Activated CD4-positive, alpha-beta memory T cell treated with anti-CD3 and anti-CD28 coated beads, Interleukin-2, amount 10 ng/mL, durations not matched to agents 7 days and 5 days (primary cell): ENCODE measurements at regions not wholly inside any gene's neighbourhood (a gene's known extent, or its start where the extent isn't known, plus 50 kb on each side); places are given as distances from the start of the nearest gene placed in this dataset.
"Not testable (repeated sequence)": the region's sequence is repeated elsewhere in the genome, so short reads cannot be mapped to it uniquely, and the experiment has no call there.

Experiments
- CTCF ChIA-PET: fragments of 350-600 bp; sonication (Branson Sonifier 250); formaldehyde crosslinking; loops from one replicate; lab custom pipeline; 2021; ENCODE audit warnings: antibody characterized with exemption, inconsistent platforms; lab: Charles Lee
- POLR2A ChIA-PET: fragments of 350-600 bp; sonication (Branson Sonifier 250); formaldehyde crosslinking; loops from one replicate; lab custom pipeline; 2021; ENCODE audit warnings: antibody characterized with exemption; lab: Charles Lee
- DNase-seq: peaks from one replicate; pipeline ENCODE4 v3.0.0-alpha.2; 2020
- H3K27ac Mint-ChIP-seq: one replicate; pipeline ENCODE4 v1.8.0; 2021; ENCODE audit warnings: mild to moderate bottlenecking, mixed read lengths
- H3K27me3 Mint-ChIP-seq: one replicate; pipeline ENCODE4 v1.8.0; 2021; ENCODE audit warnings: mixed read lengths
- H3K36me3 Mint-ChIP-seq: one replicate; pipeline ENCODE4 v1.8.0; 2021; ENCODE audit warnings: low read depth, mixed read lengths
- H3K4me1 Mint-ChIP-seq: one replicate; pipeline ENCODE4 v1.8.0; 2021; ENCODE audit warnings: mixed read lengths
- H3K4me3 Mint-ChIP-seq: one replicate; pipeline ENCODE4 v1.8.0; 2021; ENCODE audit warnings: mild to moderate bottlenecking, mixed read lengths
- H3K9me3 Mint-ChIP-seq: one replicate; pipeline ENCODE4 v1.8.0; 2021; ENCODE audit warnings: mixed read lengths

GRCh38 chr2:190150413-190150812 is 87.9 kb upstream of the MSTN start:
- no peak for DNase-seq
- CTCF ChIA-PET: no interaction called here
- H3K4me1 Mint-ChIP-seq: peaks cover 1% of the 10 kb centered on the region
- H3K36me3 Mint-ChIP-seq: no peaks in the 10 kb centered on the region
- H3K27me3 Mint-ChIP-seq: peaks cover 8% of the 10 kb centered on the region
- peaks cover 10% of the 10 kb centered on the region for H3K9me3 Mint-ChIP-seq
- H3K4me3 Mint-ChIP-seq: no peak overlapping the region
- POLR2A ChIA-PET: no interaction called here
- no peak overlapping the region for H3K27ac Mint-ChIP-seq

DNA sequence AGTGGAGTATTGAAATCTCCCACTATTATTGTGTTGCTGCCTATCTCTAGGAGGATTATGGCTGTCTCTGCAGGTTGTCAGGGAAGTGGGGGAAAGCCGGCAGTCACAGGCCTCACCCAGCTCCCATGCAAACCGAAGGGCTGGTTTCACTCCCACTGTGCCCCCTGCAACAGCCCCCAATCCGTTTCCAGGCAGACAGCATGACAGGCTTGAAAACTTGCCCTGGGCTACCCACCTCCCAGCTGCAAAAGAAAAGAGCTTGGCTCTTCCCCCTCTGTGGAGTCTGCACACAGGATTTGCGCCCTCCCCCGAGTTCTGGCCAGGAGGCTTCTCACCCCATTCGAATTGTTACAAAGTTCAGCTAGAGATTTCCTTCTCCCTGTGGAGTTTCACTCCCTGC is 87.4 kb upstream of the MSTN start:
- DNase-seq: no peak
- Mint-ChIP-seq H3K36me3 (no peaks in the 10 kb centered on the region), H3K27ac (no peak overlapping the region), H3K4me3 (no peak overlapping the region), H3K9me3 (peaks cover 10% of the 10 kb centered on the region), H3K4me1 (peaks cover 1% of the 10 kb centered on the region), H3K27me3 (peaks cover 8% of the 10 kb centered on the region)
- ChIA-PET CTCF (no interaction called here), POLR2A (no interaction called here)

DNA sequence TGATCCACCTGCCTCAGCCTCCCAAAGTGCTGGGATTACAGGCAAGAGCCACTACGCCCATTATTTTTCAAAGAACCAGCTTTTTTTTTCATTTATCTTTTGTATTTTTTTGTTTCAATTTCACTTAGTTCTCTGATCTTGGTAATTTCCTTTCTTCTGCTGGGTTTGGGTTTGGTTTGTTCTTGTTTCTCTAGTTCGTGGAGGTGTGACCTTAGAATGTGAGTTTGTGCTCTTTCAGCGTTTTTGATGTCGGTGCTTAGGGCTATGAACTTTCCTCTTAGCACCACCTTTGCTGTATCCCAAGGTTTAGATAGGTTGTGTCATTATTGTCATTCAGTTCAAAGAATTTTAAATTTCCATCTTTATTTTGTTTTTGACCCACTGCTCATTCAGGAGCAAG is 86.7 kb upstream of the MSTN start:
- ChIA-PET POLR2A (no interaction called here), CTCF (no interaction called here)
- Mint-ChIP-seq H3K9me3 (peaks cover 10% of the 10 kb centered on the region), H3K27ac (no peak overlapping the region), H3K36me3 (no peaks in the 10 kb centered on the region), H3K27me3 (peaks cover 8% of the 10 kb centered on the region), H3K4me3 (no peak overlapping the region), H3K4me1 (peaks cover 1% of the 10 kb centered on the region)
- DNase-seq: no peak

DNA sequence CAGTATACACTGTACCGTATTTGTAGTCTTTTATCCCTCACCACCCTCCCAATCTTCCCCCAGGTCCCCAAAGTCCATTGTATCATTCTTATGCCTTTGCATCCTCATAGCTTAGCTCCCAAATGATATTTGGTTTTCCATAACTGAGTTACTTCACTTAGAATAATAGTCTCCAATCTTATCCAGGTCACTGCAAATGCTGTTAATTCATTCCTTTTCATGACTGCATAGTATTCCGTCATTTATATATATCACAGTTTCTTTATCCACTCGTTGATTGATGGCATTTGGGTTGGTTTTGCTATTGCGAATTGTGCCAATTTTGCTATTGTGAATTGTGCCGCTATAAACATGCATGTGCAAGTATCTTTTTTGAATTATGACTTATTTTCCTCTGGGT is 83.6 kb upstream of the MSTN start:
- H3K27me3 Mint-ChIP-seq, H3K27ac Mint-ChIP-seq, H3K4me1 Mint-ChIP-seq, DNase-seq, H3K4me3 Mint-ChIP-seq, H3K36me3 Mint-ChIP-seq, POLR2A ChIA-PET, CTCF ChIA-PET: not testable (repeated sequence)
- peaks cover 22% of the 10 kb centered on the region for H3K9me3 Mint-ChIP-seq

GRCh38 chr2:190140474-190140873 is 77.9 kb upstream of the MSTN start:
- DNase-seq, H3K4me1 Mint-ChIP-seq, H3K4me3 Mint-ChIP-seq, POLR2A ChIA-PET, H3K27me3 Mint-ChIP-seq, CTCF ChIA-PET, H3K36me3 Mint-ChIP-seq, H3K27ac Mint-ChIP-seq: not testable (repeated sequence)
- peaks cover 22% of the 10 kb centered on the region for H3K9me3 Mint-ChIP-seq

DNA sequence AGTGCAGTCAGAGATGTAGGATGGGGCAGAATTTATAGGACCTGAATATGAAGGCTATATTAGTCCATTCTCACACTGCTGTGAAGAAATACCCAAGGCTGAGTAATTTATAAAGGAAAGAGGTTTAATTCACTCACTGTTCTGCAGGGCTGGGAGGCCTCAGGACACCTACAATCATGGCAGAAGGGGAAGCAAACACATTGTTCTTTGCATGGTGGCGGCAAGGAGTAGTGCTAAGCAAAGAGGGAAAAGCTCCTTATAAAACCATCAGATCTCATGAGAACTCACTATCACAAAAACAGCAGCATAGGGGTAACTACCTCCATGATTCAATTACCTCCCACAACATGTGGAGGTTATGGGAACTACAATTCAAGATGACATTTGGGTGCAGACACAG is 76.8 kb upstream of the MSTN start:
- CTCF ChIA-PET: interaction anchor here (1.2 kb wide), 1 partner anchor 18 kb away, joined by 4 read pairs; no protein-coding TSS in a partner anchor
- H3K27ac Mint-ChIP-seq: no peak overlapping the region
- POLR2A ChIA-PET: no interaction called here
- no peaks in the 10 kb centered on the region for H3K36me3 Mint-ChIP-seq
- no peak overlapping the region for H3K4me3 Mint-ChIP-seq
- DNase-seq: no peak
- H3K27me3 Mint-ChIP-seq: no peaks in the 10 kb centered on the region
- peaks cover 22% of the 10 kb centered on the region for H3K9me3 Mint-ChIP-seq
- H3K4me1 Mint-ChIP-seq: no peaks in the 10 kb centered on the region

DNA sequence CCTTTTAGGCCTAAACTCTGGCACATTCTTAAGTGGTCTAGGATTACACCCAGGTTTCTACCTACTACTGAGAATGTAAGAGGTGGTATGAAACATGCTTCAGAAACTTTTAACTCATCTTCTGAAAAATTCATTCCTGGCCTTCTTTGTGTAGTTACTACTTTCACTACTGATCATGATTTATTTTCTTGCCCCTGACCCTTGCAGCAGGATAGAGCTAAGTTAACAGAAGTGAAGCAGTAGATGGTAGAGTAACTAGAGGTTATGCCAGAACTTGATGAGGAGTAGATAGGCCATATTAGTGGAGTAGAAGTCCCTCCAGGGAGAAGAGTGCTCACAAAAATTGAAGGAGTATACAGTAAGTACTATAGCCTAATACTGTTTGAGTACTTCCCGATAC is 75.5 kb upstream of the MSTN start:
- no peaks in the 10 kb centered on the region for H3K36me3 Mint-ChIP-seq
- H3K27ac Mint-ChIP-seq: no peak overlapping the region
- no peak for DNase-seq
- peaks cover 22% of the 10 kb centered on the region for H3K9me3 Mint-ChIP-seq
- no peak overlapping the region for H3K4me3 Mint-ChIP-seq
- CTCF ChIA-PET: no interaction called here
- no peaks in the 10 kb centered on the region for H3K27me3 Mint-ChIP-seq
- POLR2A ChIA-PET: no interaction called here
- no peaks in the 10 kb centered on the region for H3K4me1 Mint-ChIP-seq

GRCh38 chr2:190137561-190137960 is 75.0 kb upstream of the MSTN start:
- ChIA-PET POLR2A (no interaction called here), CTCF (no interaction called here)
- Mint-ChIP-seq H3K27me3 (no peaks in the 10 kb centered on the region), H3K27ac (no peak overlapping the region), H3K36me3 (no peaks in the 10 kb centered on the region), H3K4me1 (no peaks in the 10 kb centered on the region), H3K4me3 (no peak overlapping the region), H3K9me3 (peaks cover 22% of the 10 kb centered on the region)
- DNase-seq: no peak

DNA sequence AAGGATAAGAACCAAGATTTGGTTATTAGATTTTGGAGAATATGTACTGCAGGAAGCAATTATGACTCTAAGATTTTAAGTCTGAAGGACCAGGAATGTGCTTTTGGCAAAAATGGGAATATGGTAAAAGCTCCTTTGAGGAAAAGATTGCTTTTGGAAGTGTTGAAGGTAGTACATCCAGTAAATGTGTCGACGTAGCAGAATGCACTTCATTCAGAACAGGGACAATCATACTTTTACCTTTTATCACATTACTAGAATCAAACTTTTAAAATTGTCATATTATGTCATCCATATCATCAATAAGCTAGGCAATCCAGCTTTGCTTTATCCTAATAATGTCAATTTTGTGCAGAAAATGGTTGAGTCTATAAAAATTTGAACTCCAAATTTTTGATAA is 74.3 kb upstream of the MSTN start:
- DNase-seq: no peak
- POLR2A ChIA-PET: no interaction called here
- Mint-ChIP-seq H3K9me3 (peaks cover 16% of the 10 kb centered on the region), H3K4me1 (no peaks in the 10 kb centered on the region), H3K27me3 (no peaks in the 10 kb centered on the region), H3K4me3 (no peak overlapping the region), H3K36me3 (no peaks in the 10 kb centered on the region), H3K27ac (no peak overlapping the region)
- CTCF ChIA-PET: no interaction called here

DNA sequence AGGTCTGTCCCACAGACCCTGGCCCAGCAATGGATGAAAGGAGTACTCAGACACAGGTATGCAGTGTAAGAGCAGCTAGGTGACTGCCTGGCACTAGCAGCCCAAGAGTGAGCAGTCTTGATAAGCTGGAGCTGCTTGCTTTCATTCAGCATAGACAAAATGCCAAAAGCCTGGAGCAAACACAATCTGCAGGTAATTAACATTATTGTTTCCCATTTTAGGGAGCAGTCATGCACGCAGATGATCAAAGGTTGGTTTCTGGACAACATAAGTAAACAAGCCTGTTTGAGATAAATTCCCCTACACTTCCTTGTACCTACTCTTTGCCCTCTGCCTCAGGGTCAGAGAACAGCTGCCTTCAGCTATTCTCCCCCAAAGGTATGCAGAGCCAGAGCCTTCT is 73.7 kb upstream of the MSTN start:
- no peaks in the 10 kb centered on the region for H3K4me1 Mint-ChIP-seq
- ChIA-PET POLR2A (no interaction called here), CTCF (no interaction called here)
- DNase-seq: no peak
- no peak overlapping the region for H3K4me3 Mint-ChIP-seq
- peaks cover 11% of the 10 kb centered on the region for H3K9me3 Mint-ChIP-seq
- H3K27ac Mint-ChIP-seq: no peak overlapping the region
- H3K27me3 Mint-ChIP-seq: no peaks in the 10 kb centered on the region
- H3K36me3 Mint-ChIP-seq: no peaks in the 10 kb centered on the region

DNA sequence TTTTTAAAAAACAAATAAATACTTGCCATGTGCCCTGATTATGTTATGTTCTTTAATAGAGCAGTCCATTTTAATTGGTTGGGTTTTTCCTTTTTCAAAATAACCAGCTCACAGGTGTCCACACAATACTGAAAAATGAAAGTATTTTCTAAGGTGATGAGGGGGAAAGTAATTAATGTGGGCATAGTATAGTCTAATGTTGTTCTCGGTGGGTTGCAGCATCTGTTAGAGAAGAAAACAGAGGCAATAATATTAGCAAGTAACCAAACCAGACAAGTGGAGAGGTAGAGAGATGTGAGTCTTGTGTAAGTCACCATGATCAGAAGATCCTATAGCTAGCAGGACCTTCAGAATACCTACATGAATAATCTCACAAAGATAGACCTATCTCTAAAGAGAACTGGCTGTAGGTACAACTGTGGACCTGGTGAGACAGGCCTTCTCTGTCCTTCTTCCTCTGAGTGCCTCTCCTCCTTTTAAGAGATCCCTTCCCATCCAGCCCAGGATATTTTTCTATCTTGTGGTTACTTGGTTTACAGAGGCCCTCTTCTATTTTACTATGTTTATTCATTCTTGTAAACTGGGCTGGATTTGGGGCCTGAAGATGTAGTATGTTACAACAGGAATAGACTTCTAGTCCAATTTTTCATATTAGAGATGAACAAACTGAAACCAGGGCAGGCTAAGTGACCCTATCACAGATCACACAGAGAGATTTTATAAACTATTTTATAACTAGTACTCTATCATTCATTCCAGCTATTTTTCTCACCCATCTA is 67.1 kb upstream of the MSTN start:
- H3K36me3 Mint-ChIP-seq: no peaks in the 10 kb centered on the region
- ChIA-PET CTCF (no interaction called here), POLR2A (no interaction called here)
- no peaks in the 10 kb centered on the region for H3K9me3 Mint-ChIP-seq
- H3K4me3 Mint-ChIP-seq: no peak overlapping the region
- DNase-seq: no peak
- no peak overlapping the region for H3K27ac Mint-ChIP-seq
- H3K27me3 Mint-ChIP-seq: no peaks in the 10 kb centered on the region
- no peaks in the 10 kb centered on the region for H3K4me1 Mint-ChIP-seq

DNA sequence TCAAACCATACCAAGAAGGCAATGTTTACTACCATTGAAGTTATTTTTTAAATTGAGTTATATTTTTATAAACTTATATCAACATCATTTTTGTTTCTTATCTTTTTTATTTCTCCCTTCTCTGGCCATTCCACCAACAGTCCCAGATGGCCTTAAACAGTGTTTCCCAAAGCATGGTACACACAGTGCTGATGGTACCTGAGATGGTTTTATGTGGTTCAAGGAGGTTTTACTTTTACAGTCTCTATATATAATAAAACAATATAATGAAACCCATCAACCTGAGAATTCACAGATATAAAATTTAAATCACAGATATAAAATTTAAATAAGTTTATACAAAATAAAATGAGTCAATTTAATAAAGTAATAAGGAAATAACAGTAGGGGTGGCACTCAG is 65.1 kb upstream of the MSTN start:
- Mint-ChIP-seq H3K4me3 (no peak overlapping the region), H3K27me3 (no peaks in the 10 kb centered on the region), H3K27ac (no peak overlapping the region), H3K9me3 (no peaks in the 10 kb centered on the region), H3K36me3 (no peaks in the 10 kb centered on the region), H3K4me1 (no peaks in the 10 kb centered on the region)
- no peak for DNase-seq
- CTCF ChIA-PET: no interaction called here
- POLR2A ChIA-PET: no interaction called here

DNA sequence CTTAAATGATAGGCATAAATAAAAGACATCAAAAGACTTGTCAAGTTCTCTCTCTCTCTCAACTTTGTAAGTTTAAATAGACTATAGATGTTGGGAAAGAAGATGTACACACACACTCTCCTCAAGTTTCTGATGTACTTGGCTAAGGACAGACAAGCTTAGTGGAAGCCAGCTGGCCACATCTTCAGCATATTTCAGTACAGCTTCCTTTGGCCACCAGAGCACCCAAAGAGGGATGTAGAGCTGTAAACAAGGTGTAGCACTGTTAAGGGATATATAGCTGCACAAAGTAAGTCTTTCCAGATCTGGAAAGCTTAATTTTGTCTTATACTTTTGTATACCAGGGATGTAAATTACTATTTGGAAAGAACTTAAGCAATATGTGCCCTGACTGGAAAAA is 64.3 kb upstream of the MSTN start:
- no peaks in the 10 kb centered on the region for H3K9me3 Mint-ChIP-seq
- no peaks in the 10 kb centered on the region for H3K36me3 Mint-ChIP-seq
- no peak overlapping the region for H3K27ac Mint-ChIP-seq
- DNase-seq: no peak
- no peaks in the 10 kb centered on the region for H3K27me3 Mint-ChIP-seq
- H3K4me1 Mint-ChIP-seq: no peaks in the 10 kb centered on the region
- ChIA-PET CTCF (no interaction called here), POLR2A (no interaction called here)
- H3K4me3 Mint-ChIP-seq: no peak overlapping the region

DNA sequence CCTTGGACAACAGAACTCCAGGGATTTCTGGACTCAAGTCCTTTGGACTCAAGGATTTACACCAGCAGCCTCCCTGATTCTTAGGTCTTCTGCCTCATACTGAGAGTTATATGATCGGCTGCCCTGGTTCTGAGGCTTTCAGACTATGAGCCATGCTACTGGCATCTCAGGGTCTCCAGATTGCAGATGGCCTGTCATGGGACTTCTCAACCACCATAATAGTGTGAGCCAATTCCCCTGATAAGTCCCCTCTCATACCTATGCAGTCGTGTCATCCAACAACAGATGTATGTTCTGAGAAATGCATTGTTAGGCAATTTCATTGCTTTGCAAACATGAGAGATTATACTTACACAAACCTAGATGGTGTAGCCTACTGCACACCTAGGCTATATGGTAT is 61.4 kb upstream of the MSTN start:
- no peak for DNase-seq
- no peaks in the 10 kb centered on the region for H3K36me3 Mint-ChIP-seq
- H3K27me3 Mint-ChIP-seq: no peaks in the 10 kb centered on the region
- no peaks in the 10 kb centered on the region for H3K4me1 Mint-ChIP-seq
- no peak overlapping the region for H3K27ac Mint-ChIP-seq
- ChIA-PET POLR2A (no interaction called here), CTCF (no interaction called here)
- no peaks in the 10 kb centered on the region for H3K9me3 Mint-ChIP-seq
- no peak overlapping the region for H3K4me3 Mint-ChIP-seq
